B cell (primary cell): ENCODE measurements at regions not wholly inside any gene's neighbourhood (a gene's known extent, or its start where the extent isn't known, plus 50 kb on each side); places are given as distances from the start of the nearest gene placed in this dataset.

Experiments
- ATAC-seq: fragments of 200-7000 bp; cut with Tn5 transposase; one replicate; pipeline ENCODE4 v1.10.0; 2021; ENCODE audit warnings: low read depth, mild to moderate bottlenecking, moderate number of reproducible peaks, moderate library complexity
- CTCF ChIA-PET: fragments of 350-600 bp; sonication (Branson Sonifier 250); formaldehyde crosslinking; loops from one replicate; lab custom pipeline; 2021; ENCODE audit warnings: antibody characterized with exemption, inconsistent platforms; lab: Charles Lee
- POLR2A ChIA-PET: fragments of 350-600 bp; sonication (Branson Sonifier 250); formaldehyde crosslinking; loops from one replicate; lab custom pipeline; 2021; ENCODE audit warnings: antibody characterized with exemption; lab: Charles Lee
- DNase-seq: peaks from one replicate; pipeline ENCODE4 v3.0.0; 2013
- H2AFZ ChIP-seq: 2 replicates; pipeline ENCODE4 v1.6.1; 2012; ENCODE audit warnings: mild to moderate bottlenecking, low read depth, low read length; ENCODE audit not compliant: insufficient read depth, poor library complexity, severe bottlenecking
- H3K27ac ChIP-seq, 2 donors: 1 replicate in 1 of 2; 2 replicates in 1 of 2; pipeline ENCODE4 v1.5.1; 2012 to 2013; ENCODE audit warnings: low read length in 2 of 2, mild to moderate bottlenecking in 2 of 2, moderate library complexity in 1 of 2
- H3K27me3 ChIP-seq, 4 experiments: fragments of 200-600 bp in 1 of 4; sonication (generic) in 1 of 4; replicated peaks in 1 of 4; 1 replicate in 2 of 4; 2 replicates in 2 of 4; pipeline versions ENCODE4 v1.6.1 to v1.7.0; 2013 to 2016; ENCODE audit warnings: low read length in 3 of 4, mild to moderate bottlenecking in 2 of 4, mixed read lengths in 1 of 4, moderate library complexity in 1 of 4; ENCODE audit not compliant: insufficient read depth in 4 of 4, control insufficient read depth in 3 of 4; ENCODE audit errors: control extremely low read depth in 1 of 4
- H3K36me3 ChIP-seq, 2 experiments: replicated peaks in 1 of 2; 1 replicate in 1 of 2; 2 replicates in 1 of 2; pipeline versions ENCODE4 v1.6.1 to v1.7.1; 2013; ENCODE audit warnings: low read length in 1 of 2; ENCODE audit not compliant: insufficient read depth in 2 of 2, control insufficient read depth in 1 of 2; ENCODE audit errors: control extremely low read depth in 1 of 2, extremely low read depth in 1 of 2
- H3K4me1 ChIP-seq, 2 donors: fragments of 200-600 bp in 1 of 2; sonication (generic) in 1 of 2; 1 replicate in 1 of 2; 2 replicates in 1 of 2; pipeline versions ENCODE4 v1.5.1 to v1.6.1; 2013 to 2017; ENCODE audit warnings: low read length in 2 of 2; ENCODE audit not compliant: control insufficient read depth in 2 of 2, insufficient read depth in 2 of 2
- H3K4me2 ChIP-seq: replicated peaks from 2 replicates; pipeline ENCODE3; 2012; ENCODE audit warnings: mild to moderate bottlenecking, low read depth, low read length; ENCODE audit not compliant: poor library complexity, severe bottlenecking
- H3K4me3 ChIP-seq, 5 experiments: fragments of 200-600 bp in 1 of 5; sonication (generic) in 1 of 5; 1 replicate in 3 of 5; 2 replicates in 2 of 5; pipeline versions ENCODE4 v1.5.1 to v1.7.0; 2011 to 2016; ENCODE audit warnings: low read length in 4 of 5, mild to moderate bottlenecking in 4 of 5, low read depth in 2 of 5, control low read depth in 1 of 5, moderate library complexity in 1 of 5; ENCODE audit not compliant: insufficient read depth in 1 of 5; ENCODE audit errors: control extremely low read depth in 1 of 5, extremely low read depth in 1 of 5
- H3K79me2 ChIP-seq: fragments of 200-600 bp; sonication (generic); one replicate; pipeline ENCODE4 v1.6.0; 2016; ENCODE audit warnings: low read length; ENCODE audit not compliant: control insufficient read depth, insufficient read depth
- H3K9ac ChIP-seq: fragments of 200-600 bp; sonication (generic); 2 replicates; pipeline ENCODE4 v1.6.1; 2017; ENCODE audit warnings: mild to moderate bottlenecking, low read length, moderate library complexity
- H3K9me3 ChIP-seq, 3 donors: one replicate each; pipeline versions ENCODE4 v1.6.1 to v1.7.1; 2013; ENCODE audit warnings: low read length in 2 of 3; ENCODE audit not compliant: control insufficient read depth in 2 of 3, insufficient read depth in 1 of 3; ENCODE audit errors: control extremely low read depth in 1 of 3
- H4K20me1 ChIP-seq: 2 replicates; pipeline ENCODE4 v1.6.0; 2012; ENCODE audit warnings: mild to moderate bottlenecking, low read length; ENCODE audit not compliant: insufficient read depth, control insufficient read depth, poor library complexity, severe bottlenecking
- H3K27ac Mint-ChIP-seq: one replicate; pipeline ENCODE4 v1.8.0; 2021; ENCODE audit warnings: mixed read lengths
- H3K27me3 Mint-ChIP-seq: one replicate; pipeline ENCODE4 v1.8.0; 2021; ENCODE audit warnings: mixed read lengths
- H3K4me1 Mint-ChIP-seq: one replicate; pipeline ENCODE4 v1.8.0; 2021; ENCODE audit warnings: mixed read lengths
- H3K4me3 Mint-ChIP-seq: one replicate; pipeline ENCODE4 v1.8.0; 2021; ENCODE audit warnings: mixed read lengths
- H3K9me3 Mint-ChIP-seq: one replicate; pipeline ENCODE4 v1.8.0; 2022; ENCODE audit warnings: mixed read lengths; ENCODE audit not compliant: insufficient read depth
- EZH2 ChIP-seq: IDR thresholded peaks from 2 replicates; pipeline ENCODE4 v1.6.1; 2012; ENCODE audit warnings: borderline replicate concordance, low read depth, mild to moderate bottlenecking, moderate library complexity, low read length; ENCODE audit not compliant: insufficient read depth, poor library complexity, severe bottlenecking
- WGBS: methylation state at CpG from one replicate; pipeline ENCODE4 v1.1.5; 2013; ENCODE audit warnings: missing lambda C conversion rate; ENCODE audit not compliant: insufficient coverage; 5-methylcytosine and 5-hydroxymethylcytosine counted together
- intact Hi-C: fragments of 100-400 bp; cut with micrococcal nuclease; formaldehyde crosslinking; loops from one replicate; pipeline ENCODE4 v1.10.0; 2022
- TF ChIP-seq, protein P1 (sequence below): fragments of 200-600 bp; IDR thresholded peaks from one replicate; pipeline ENCODE4 v1.8.0; 2022; ENCODE audit warnings: antibody characterized with exemption, mild to moderate bottlenecking

DNA sequence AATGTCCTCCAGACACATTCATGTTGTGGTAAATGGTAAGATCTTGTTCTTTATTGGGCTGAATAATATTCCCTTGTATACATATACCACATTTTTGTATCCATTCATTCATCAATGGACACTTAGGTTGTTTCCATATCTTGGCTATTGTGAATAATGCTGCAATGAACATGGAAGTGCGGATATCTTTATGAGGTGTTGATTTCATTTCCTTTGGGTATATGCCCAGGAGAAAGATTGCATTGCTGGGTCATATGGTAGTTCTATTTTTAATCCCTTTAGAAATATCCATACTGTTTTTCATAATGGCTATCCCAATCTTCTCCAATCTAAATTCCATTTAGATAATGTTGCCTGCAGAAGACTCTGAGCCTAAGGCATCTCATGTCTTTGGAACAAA is 78.0 kb upstream of the TNC start:
- no peaks in the 10 kb centered on the region for H3K27me3 Mint-ChIP-seq
- intact Hi-C loops: no loop called here
- peaks cover 0 to 2% (median 0%) of the 10 kb centered on the region in 3 donors for H3K9me3 ChIP-seq
- no peaks in the 10 kb centered on the region for H3K36me3 ChIP-seq
- no peak overlapping the region for H3K4me3 ChIP-seq
- no peak overlapping the region for H3K9ac ChIP-seq
- H2AFZ ChIP-seq: no peak overlapping the region
- POLR2A ChIA-PET: no interaction called here
- CTCF ChIA-PET: no interaction called here
- H3K27ac Mint-ChIP-seq: no peak overlapping the region
- no peak overlapping the region for H3K4me3 Mint-ChIP-seq
- TF ChIP-seq EZH2: no peak
- TF ChIP-seq, protein P1, sequence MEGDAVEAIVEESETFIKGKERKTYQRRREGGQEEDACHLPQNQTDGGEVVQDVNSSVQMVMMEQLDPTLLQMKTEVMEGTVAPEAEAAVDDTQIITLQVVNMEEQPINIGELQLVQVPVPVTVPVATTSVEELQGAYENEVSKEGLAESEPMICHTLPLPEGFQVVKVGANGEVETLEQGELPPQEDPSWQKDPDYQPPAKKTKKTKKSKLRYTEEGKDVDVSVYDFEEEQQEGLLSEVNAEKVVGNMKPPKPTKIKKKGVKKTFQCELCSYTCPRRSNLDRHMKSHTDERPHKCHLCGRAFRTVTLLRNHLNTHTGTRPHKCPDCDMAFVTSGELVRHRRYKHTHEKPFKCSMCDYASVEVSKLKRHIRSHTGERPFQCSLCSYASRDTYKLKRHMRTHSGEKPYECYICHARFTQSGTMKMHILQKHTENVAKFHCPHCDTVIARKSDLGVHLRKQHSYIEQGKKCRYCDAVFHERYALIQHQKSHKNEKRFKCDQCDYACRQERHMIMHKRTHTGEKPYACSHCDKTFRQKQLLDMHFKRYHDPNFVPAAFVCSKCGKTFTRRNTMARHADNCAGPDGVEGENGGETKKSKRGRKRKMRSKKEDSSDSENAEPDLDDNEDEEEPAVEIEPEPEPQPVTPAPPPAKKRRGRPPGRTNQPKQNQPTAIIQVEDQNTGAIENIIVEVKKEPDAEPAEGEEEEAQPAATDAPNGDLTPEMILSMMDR: no peak
- DNase-seq: no peak
- no peaks in the 10 kb centered on the region for H3K27me3 ChIP-seq
- no peak overlapping the region for H3K27ac ChIP-seq
- H3K4me2 ChIP-seq: no peak overlapping the region
- peaks cover 2% of the 10 kb centered on the region for H3K9me3 Mint-ChIP-seq
- H3K4me1 Mint-ChIP-seq: peaks cover 22% of the 10 kb centered on the region
- H3K4me1 ChIP-seq: peaks cover 12 to 15% of the 10 kb centered on the region in 2 donors
- no peaks in the 10 kb centered on the region for H3K79me2 ChIP-seq
- WGBS: no CpG with 5 or more reads among the region's 1 CpG
- H4K20me1 ChIP-seq: no peaks in the 10 kb centered on the region
- ATAC-seq: no peak

- H3K4me2 ChIP-seq: no peak overlapping the region
- no peaks in the 10 kb centered on the region for H3K36me3 ChIP-seq
- intact Hi-C loops: no loop called here
- TF ChIP-seq, protein P1: no peak
- TF ChIP-seq EZH2: no peak
- no peak overlapping the region for H2AFZ ChIP-seq
- WGBS: 93% methylated on average over 3 of the region's 3 CpGs
- H3K9me3 Mint-ChIP-seq: peaks cover 2% of the 10 kb centered on the region
- no peaks in the 10 kb centered on the region for H4K20me1 ChIP-seq
- POLR2A ChIA-PET: no interaction called here
- no peak overlapping the region for H3K4me3 Mint-ChIP-seq
- H3K9me3 ChIP-seq: no peaks in the 10 kb centered on the region
- no peak overlapping the region for H3K27ac ChIP-seq
- ATAC-seq (no peak), DNase-seq (no peak)
- no peak overlapping the region for H3K9ac ChIP-seq
- H3K79me2 ChIP-seq: no peaks in the 10 kb centered on the region
- no peaks in the 10 kb centered on the region for H3K27me3 Mint-ChIP-seq
- H3K27me3 ChIP-seq: no peaks in the 10 kb centered on the region
- H3K4me1 ChIP-seq: peaks cover 8 to 10% of the 10 kb centered on the region in 2 donors
- CTCF ChIA-PET: no interaction called here
- H3K4me1 Mint-ChIP-seq: peaks cover 16% of the 10 kb centered on the region
- H3K4me3 ChIP-seq: no peak overlapping the region
- H3K27ac Mint-ChIP-seq: no peak overlapping the region
Measured at GRCh38 chr9:115196919-115197318, 79.0 kb upstream of the TNC start.
